GM21717 (cell line): ENCODE measurements at regions not wholly inside any gene's neighbourhood (a gene's known extent, or its start where the extent isn't known, plus 50 kb on each side); places are given as distances from the start of the nearest gene placed in this dataset.
"Not testable (repeated sequence)": the region's sequence is repeated elsewhere in the genome, so short reads cannot be mapped to it uniquely, and the experiment has no call there.

Experiments
- ATAC-seq: cut with Tn5 transposase; IDR thresholded peaks from one replicate; pipeline ENCODE4 v1.9.1; 2021; ENCODE audit warnings: mild to moderate bottlenecking, moderate library complexity; ENCODE audit not compliant: unreplicated experiment

- ATAC-seq = no peak
Measured at GRCh38 chr2:187679454-187679853, 125.2 kb upstream of the TFPI start.

- ATAC-seq = no peak
Measured at GRCh38 chr2:187684174-187684573, 129.9 kb upstream of the TFPI start.

DNA sequence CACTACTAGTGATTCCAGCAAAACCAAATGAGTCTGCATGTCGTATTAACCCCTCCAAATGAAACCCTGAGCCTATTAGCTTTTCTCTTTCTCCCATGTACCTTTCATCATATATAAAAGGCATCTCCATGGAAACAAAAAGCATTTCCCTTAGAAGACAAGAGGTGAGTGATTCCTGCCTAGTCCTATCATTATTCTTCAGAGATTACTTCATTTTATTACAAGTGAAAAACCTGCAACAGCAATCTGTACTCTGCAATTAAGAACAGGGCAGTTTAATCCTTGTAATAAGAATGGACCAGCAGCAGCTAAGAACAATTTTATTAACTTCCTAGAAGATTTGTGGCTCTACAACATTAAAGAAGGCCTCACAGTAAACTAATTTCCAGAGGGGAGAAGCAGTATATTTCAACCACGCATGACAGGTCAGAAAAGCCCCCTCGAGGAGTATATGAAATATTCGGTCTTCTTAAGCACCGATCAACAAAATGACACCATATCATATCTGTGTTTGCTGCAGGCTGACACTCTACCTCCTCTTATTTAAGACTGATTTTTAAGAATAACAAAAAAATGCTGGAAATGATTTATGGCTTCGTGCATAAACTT is 132.3 kb upstream of the TFPI start:
- no peak for ATAC-seq

- ATAC-seq = no peak
Measured at GRCh38 chr2:187687585-187687984, 133.3 kb upstream of the TFPI start.

DNA sequence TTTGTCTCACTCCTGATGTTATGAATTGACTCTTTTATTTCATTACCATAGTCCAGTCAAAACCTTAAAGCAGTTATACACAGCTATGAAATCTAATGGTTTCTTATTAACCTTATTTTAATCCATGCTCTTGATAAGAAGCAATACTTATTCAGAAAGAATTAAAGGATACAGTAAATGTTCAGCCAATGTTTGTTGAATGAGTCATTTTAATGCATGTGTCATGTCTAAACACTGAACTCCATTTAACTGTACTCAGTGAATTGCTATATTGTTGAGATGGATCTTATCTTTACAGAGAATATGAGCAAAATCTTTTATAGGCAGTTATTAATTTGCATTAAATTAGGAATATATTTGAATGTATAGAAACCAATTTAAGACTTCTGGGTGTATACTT is 135.1 kb upstream of the TFPI start:
- no peak for ATAC-seq

GRCh38 chr2:187693923-187694322 is 139.7 kb upstream of the TFPI start:
- no peak for ATAC-seq

GRCh38 chr2:187696644-187697043 is 142.4 kb upstream of the TFPI start:
- ATAC-seq = not testable (repeated sequence)

GRCh38 chr2:187698374-187699110 is 144.3 kb upstream of the TFPI start:
- no peak for ATAC-seq

GRCh38 chr2:187702157-187702556 is 147.9 kb upstream of the TFPI start:
- no peak for ATAC-seq

- ATAC-seq = no peak
Measured at GRCh38 chr2:187708272-187708671, 154.0 kb upstream of the TFPI start.

DNA sequence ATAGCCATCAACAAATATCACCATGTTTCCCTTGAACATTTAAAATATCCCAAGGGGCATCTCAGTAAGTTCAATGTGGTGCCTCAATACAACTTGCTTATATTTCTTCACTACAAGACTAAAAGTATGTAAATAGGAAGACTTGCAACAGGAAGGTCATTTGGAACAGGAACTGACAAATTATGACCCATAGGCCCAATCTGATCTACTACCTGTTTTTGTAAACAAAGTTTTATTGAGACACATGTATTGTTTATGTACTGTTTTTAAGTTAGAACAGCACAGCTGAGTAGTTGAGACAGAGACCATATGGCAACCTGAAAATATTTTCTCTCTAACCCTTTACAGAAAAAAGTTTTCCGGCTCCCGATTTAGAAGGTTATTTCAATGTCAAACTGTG is 154.8 kb upstream of the TFPI start:
- ATAC-seq = no peak

GRCh38 chr2:187710791-187711521 is 156.7 kb upstream of the TFPI start:
- ATAC-seq = no peak

DNA sequence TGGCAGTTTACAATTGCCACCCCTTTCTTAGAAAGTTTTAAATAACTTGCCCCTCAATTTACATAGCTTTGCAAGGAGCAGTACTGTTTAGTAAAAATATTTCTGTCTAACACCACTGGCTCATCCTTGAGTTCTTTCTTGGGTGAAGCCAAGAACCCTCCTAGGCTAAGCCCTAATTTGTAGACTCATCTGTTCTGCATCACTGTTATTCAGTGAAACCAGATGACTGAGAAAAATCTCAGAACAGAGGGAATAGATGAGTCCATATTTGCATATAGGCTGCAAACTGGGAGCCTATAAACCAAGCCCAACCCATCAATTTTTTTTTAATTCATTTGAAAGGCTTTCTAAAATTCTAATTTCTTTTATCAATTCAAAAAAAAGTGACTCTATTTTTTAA is 161.4 kb upstream of the TFPI start:
- ATAC-seq = no peak

DNA sequence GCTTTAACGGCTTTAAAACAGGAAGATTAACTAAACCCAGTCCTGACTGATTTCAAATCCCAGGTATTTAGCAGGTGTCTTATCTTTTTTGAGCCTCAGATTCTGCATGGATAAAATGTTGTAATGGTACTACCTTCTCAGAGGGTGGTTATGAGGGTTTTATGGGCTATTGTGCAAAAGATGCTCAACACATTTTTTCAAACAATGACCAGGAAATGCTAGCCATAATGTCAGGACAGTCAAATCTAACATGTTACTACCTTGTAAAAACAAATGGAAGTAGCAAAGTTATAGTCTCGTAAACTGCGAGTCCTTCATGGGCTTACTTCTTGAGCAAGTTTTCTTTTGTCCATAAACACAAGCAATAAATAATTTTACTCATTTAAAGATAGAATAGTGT is 162.1 kb upstream of the TFPI start:
- ATAC-seq = no peak

DNA sequence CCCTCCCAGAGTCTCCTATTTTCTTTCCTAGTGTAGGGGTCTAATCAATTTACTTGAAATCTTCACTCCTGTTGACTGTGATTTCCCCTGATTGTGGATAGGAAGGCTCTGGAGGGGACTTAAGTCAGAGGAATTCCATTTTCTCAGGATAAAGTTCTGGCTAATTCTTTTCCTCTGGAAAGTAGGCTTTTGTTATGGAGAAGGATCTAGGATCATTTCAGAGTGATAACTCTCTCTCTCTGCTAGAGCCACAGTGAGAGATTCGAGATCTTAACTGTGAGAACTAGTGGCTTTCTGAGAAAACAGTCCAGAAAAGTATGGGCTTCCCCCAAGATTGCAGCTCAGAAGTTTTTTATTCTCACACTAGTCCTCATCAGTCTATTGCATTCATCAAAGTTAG is 163.9 kb upstream of the TFPI start:
- no peak for ATAC-seq

DNA sequence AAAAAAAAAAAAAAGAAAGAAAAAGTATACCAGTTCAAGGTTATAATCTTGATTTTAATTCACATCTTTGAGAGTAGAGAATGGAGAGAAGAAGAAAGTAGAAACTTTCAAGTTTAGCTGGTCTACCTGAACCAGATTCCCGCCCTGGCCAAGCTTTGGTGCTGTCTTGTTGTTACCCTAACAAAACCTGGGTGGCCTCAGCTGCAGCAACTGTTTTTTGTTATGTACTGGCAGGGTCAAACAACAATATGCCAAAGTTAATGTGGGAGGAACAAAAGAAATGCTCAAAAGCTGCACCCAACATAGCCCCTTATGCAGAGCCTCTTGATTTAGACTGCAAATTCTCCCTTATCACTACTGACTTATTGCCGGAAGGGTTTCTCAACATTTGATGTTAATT is 165.3 kb upstream of the TFPI start:
- ATAC-seq = no peak

- no peak for ATAC-seq
Measured at GRCh38 chr2:187748958-187749357, 194.7 kb upstream of the TFPI start.

DNA sequence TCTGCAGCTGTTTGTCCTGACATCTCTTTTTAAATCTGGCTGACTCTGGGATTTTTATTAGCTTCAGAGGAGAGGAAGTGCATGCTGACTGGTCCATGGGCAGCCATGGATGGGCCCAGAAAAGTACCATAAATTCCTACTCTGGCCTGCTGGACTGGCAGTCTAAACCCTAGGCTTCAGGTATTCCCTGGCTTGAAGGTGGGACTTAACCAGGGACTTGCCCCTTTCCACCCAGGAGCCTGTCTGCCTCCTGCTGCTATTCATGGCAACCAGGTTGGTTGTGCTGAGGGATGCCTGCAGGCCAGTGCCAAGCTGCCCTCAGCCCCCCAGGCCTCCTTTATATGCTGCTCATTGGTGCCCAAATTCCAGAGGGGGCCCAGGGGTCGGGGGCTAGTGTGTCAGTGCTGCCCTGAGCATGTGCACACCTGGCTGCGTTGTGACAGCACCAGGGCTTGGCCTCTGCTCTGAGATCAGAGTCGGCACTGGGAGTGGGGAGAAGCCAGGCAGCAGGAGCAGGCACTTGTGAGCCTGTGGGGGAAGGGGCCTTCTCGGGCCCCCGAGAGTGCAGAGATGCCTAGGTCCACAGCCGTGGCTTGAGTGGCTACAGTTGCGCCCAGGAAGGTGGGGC is 195.7 kb upstream of the TFPI start:
- no peak for ATAC-seq

- ATAC-seq = no peak
Measured at GRCh38 chr2:187768995-187769394, 214.8 kb upstream of the TFPI start.

GRCh38 chr2:187769437-187769836 is 215.2 kb upstream of the TFPI start:
- ATAC-seq = no peak

- no peak for ATAC-seq
Measured at GRCh38 chr2:187774551-187775071, 220.4 kb upstream of the TFPI start.
